ENCODE measurements at regions not wholly inside any gene's neighbourhood (a gene's known extent, or its start where the extent isn't known, plus 50 kb on each side); places are given as distances from the start of the nearest gene placed in this dataset.

- Histone ChIP-seq H3K9me3 (no peaks in the 10 kb centered on the region), H3K4me3 (no peak overlapping the region), H3K27me3 (no peaks in the 10 kb centered on the region), H3K4me1 (peaks cover 0 to 31% (median 0%) of the 10 kb centered on the region in 3 donors), H3K36me3 (no peaks in the 10 kb centered on the region), H3K27ac (no peak overlapping the region)
- no peak for TF ChIP-seq POLR2A (IDR thresholded peaks at IDR 0.05)
- intact Hi-C loops (cut with DNase I) = loop anchor here (5.0 kb wide), 2 partner anchors 57 to 148 kb away; no protein-coding TSS in a partner anchor
- WGBS, 2 donors = 80 to 86% methylated on average over 3 of the region's 3 CpGs
- DNase-seq = no peak
These were observed 55.8 kb downstream of the CYRIA start for GRCh38 chr2:16609786-16610185.

GRCh38 chr2:16608661-16609643, 56.7 kb downstream of the CYRIA start:
- Histone ChIP-seq H3K36me3 (no peaks in the 10 kb centered on the region), H3K4me3 (peak overlapping the region; percentile 23 to 62 (median 46)), H3K9me3 (no peaks in the 10 kb centered on the region), H3K27ac (peak overlapping the region in 1 of 4 donors; percentile 43), H3K4me1 (peaks cover 0 to 23% (median 0%) of the 10 kb centered on the region in 3 donors), H3K27me3 (no peaks in the 10 kb centered on the region)
- intact Hi-C loops (cut with DNase I) = loop anchor here (5.0 kb wide), 1 partner anchor 57 kb away; no protein-coding TSS in a partner anchor
- WGBS, 2 donors = 4% methylated on average over 18 to 19 of the region's 21 CpGs
- TF ChIP-seq POLR2A (IDR thresholded peaks at IDR 0.05) (no peak), CTCF (IDR thresholded peaks at IDR 0.05) (peak; percentile 91 to 96 (median 94))
- DNase-seq = peak; percentile 30

GRCh38 chr2:16607301-16607700, 58.3 kb downstream of the CYRIA start:
- WGBS, 2 donors = 65 to 79% methylated on average over 7 of the region's 7 CpGs
- intact Hi-C loops (cut with DNase I) = loop anchor here (5.0 kb wide), 1 partner anchor 55 kb away; no protein-coding TSS in a partner anchor
- H3K27me3 ChIP-seq = no peaks in the 10 kb centered on the region
- H3K36me3 ChIP-seq = no peaks in the 10 kb centered on the region
- H3K27ac ChIP-seq = no peak overlapping the region
- DNase-seq = no peak
- peaks cover 0 to 15% (median 0%) of the 10 kb centered on the region in 3 donors for H3K4me1 ChIP-seq
- H3K9me3 ChIP-seq = no peaks in the 10 kb centered on the region
- no peak overlapping the region for H3K4me3 ChIP-seq
- TF ChIP-seq POLR2A (IDR thresholded peaks at IDR 0.05) (no peak), CTCF (IDR thresholded peaks at IDR 0.05) (no peak)

- Histone ChIP-seq H3K4me1 (peaks cover 0 to 12% (median 0%) of the 10 kb centered on the region in 3 donors), H3K4me3 (no peak overlapping the region), H3K27ac (no peak overlapping the region), H3K9me3 (no peaks in the 10 kb centered on the region), H3K36me3 (no peaks in the 10 kb centered on the region), H3K27me3 (no peaks in the 10 kb centered on the region)
- TF ChIP-seq POLR2A (IDR thresholded peaks at IDR 0.05) = no peak
- no peak for TF ChIP-seq CTCF (IDR thresholded peaks at IDR 0.05)
- intact Hi-C loops (cut with DNase I) = no loop called here
- WGBS, 2 donors = 40 to 49% methylated on average over 4 of the region's 4 CpGs
- no peak for DNase-seq
These were observed 61.4 kb downstream of the CYRIA start for GRCh38 chr2:16604236-16604635.

GRCh38 chr2:16591370-16591933, 74.2 kb downstream of the CYRIA start:
- intact Hi-C loops (cut with DNase I) = no loop called here
- no peak overlapping the region for H3K27ac ChIP-seq
- DNase-seq = no peak
- H3K4me1 ChIP-seq = no peaks in the 10 kb centered on the region
- H3K36me3 ChIP-seq = no peaks in the 10 kb centered on the region
- H3K9me3 ChIP-seq = no peaks in the 10 kb centered on the region
- no peaks in the 10 kb centered on the region for H3K27me3 ChIP-seq
- H3K4me3 ChIP-seq = no peak overlapping the region
- 52 to 74% methylated on average over 2 to 3 of the region's 3 CpGs for WGBS, 2 donors
- TF ChIP-seq CTCF (IDR thresholded peaks at IDR 0.05) (no peak), POLR2A (IDR thresholded peaks at IDR 0.05) (no peak)
